MG63 (cell line): ENCODE measurements at regions not wholly inside any gene's neighbourhood (a gene's known extent, or its start where the extent isn't known, plus 50 kb on each side); places are given as distances from the start of the nearest gene placed in this dataset.
"Not testable (repeated sequence)": the region's sequence is repeated elsewhere in the genome, so short reads cannot be mapped to it uniquely, and the experiment has no call there.

Experiments used
- DNase-seq: peaks from one replicate; pipeline ENCODE4 v3.0.0-alpha.2; 2020
- H3K27me3 ChIP-seq: fragments of 250-450 bp; sonication (Bioruptor Pico); 2 replicates; pipeline ENCODE4 v1.5.1; 2020; ENCODE audit warnings: mild to moderate bottlenecking, moderate library complexity
- H3K36me3 ChIP-seq: fragments of 250-450 bp; sonication (Bioruptor Pico); 2 replicates; pipeline ENCODE4 v1.5.1; 2020; ENCODE audit warnings: mild to moderate bottlenecking, moderate library complexity
- H3K4me3 ChIP-seq: fragments of 250-450 bp; sonication (Bioruptor Pico); 2 replicates; pipeline ENCODE4 v1.5.1; 2020; ENCODE audit warnings: mild to moderate bottlenecking, moderate library complexity
- H3K9me3 ChIP-seq: fragments of 250-450 bp; sonication (Bioruptor Pico); 2 replicates; pipeline ENCODE4 v1.5.1; 2020; ENCODE audit warnings: mild to moderate bottlenecking, moderate library complexity

DNA sequence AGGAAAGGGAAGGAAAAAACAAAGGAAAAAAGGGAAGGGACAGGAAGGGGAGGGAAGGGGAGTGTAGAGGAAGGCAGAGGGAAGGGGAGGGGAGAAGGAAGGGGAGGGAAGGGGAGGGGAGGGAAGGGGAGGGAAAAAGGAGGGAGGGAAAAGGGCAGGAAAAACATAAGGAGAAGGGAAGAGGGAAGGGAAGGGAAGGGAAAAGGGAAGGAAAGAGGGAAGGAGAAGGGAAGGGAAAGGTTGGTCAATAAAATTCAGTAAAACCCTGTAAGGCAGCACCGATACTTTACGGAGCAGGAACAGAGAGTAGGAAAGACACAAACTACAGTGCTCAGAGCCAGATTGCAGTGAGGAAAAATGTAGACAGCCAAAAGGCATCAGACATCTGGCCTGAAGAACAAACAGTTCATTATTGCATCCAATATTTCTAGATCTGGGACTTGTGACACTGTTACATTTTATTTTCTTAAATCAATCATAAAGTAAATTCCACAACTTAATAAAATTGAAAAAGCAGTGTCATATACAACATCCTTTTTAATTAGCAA, 322.0 kb downstream of the CRPPA start:
- no peaks in the 10 kb centered on the region for H3K27me3 ChIP-seq
- H3K36me3 ChIP-seq: no peaks in the 10 kb centered on the region
- DNase-seq: no peak

GRCh38 chr7:16098585-16099179, 322.7 kb downstream of the CRPPA start:
- H3K4me3 ChIP-seq: no peak overlapping the region
- no peaks in the 10 kb centered on the region for H3K36me3 ChIP-seq
- no peaks in the 10 kb centered on the region for H3K27me3 ChIP-seq
- no peak for DNase-seq
- no peaks in the 10 kb centered on the region; the same call in 1 of the 2 replicates for H3K9me3 ChIP-seq

More for the DNA sequence above, 322.0 kb downstream of the CRPPA start:
- Histone ChIP-seq H3K4me3 (no peak overlapping the region), H3K9me3 (no peaks in the 10 kb centered on the region; the same call in 1 of the 2 replicates)

DNA sequence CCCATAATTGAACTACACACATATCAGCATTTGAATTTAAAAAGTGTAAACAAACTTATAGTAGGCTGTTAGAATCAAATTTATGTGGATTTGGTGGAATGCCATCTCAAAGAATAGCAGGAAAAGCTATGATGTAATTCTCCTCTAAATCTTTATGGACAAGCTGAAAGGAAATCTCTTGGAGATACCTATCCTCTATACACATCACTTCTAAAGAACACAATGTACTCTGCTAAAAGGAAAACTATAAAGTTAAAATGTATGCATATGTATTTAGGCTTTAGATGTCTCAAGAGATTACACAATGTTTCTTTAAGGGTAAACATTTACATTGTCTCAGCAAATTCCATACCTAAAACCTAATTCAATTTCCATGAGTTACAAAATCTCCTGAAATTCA, 323.3 kb downstream of the CRPPA start:
- H3K9me3 ChIP-seq: no peaks in the 10 kb centered on the region; the same call in 1 of the 2 replicates
- no peak overlapping the region for H3K4me3 ChIP-seq
- no peaks in the 10 kb centered on the region for H3K27me3 ChIP-seq
- no peak for DNase-seq
- H3K36me3 ChIP-seq: no peaks in the 10 kb centered on the region

DNA sequence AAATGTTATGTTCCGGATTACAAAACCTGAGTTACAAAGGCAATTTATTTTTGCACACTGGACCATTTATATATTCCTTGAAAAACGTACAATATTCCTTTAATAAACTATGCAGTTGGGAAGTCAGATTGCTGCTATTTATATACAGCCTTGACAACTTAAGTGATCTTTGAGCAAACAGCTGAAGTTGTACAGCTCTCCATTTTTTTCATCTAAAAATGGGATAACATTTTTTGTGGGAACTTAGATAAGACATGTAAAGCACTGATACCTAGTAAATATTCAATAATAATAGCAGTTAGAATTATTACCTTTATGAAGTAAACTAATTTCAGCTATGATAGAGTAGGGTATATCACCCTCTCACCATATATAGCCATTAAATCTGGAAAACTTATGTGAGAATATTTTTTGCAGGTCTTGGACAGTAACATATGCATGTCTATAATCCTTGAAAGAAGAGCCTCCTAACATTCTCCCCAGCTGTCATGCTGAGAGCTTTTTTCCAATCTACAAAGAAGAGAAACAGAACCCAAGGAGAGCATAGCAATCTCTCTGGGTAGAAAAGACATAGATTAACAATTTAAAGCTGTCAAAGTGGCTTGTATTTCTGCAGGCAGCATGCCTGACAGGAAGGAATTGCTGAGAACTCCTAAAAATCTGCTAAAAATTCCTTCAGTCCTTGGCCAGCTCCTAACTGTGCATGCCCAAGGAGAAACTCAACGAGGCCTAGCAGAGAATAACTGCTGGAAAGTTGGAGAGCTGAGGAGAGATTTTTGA, 326.0 kb downstream of the CRPPA start:
- H3K27me3 ChIP-seq: no peaks in the 10 kb centered on the region
- no peak for DNase-seq
- no peak overlapping the region for H3K4me3 ChIP-seq
- H3K9me3 ChIP-seq: no peaks in the 10 kb centered on the region
- no peaks in the 10 kb centered on the region for H3K36me3 ChIP-seq

- Histone ChIP-seq H3K27me3 (no peaks in the 10 kb centered on the region), H3K9me3 (no peaks in the 10 kb centered on the region)
Measured at GRCh38 chr7:16094651-16095050, 326.7 kb downstream of the CRPPA start.

GRCh38 chr7:16092711-16093110, 328.6 kb downstream of the CRPPA start:
- Histone ChIP-seq H3K9me3 (no peaks in the 10 kb centered on the region), H3K27me3 (no peaks in the 10 kb centered on the region), H3K36me3 (no peaks in the 10 kb centered on the region), H3K4me3 (no peak overlapping the region)
- no peak for DNase-seq

More at GRCh38 chr7:16094651-16095050, 326.7 kb downstream of the CRPPA start:
- no peak for DNase-seq
- Histone ChIP-seq H3K36me3 (no peaks in the 10 kb centered on the region), H3K4me3 (no peak overlapping the region)

DNA sequence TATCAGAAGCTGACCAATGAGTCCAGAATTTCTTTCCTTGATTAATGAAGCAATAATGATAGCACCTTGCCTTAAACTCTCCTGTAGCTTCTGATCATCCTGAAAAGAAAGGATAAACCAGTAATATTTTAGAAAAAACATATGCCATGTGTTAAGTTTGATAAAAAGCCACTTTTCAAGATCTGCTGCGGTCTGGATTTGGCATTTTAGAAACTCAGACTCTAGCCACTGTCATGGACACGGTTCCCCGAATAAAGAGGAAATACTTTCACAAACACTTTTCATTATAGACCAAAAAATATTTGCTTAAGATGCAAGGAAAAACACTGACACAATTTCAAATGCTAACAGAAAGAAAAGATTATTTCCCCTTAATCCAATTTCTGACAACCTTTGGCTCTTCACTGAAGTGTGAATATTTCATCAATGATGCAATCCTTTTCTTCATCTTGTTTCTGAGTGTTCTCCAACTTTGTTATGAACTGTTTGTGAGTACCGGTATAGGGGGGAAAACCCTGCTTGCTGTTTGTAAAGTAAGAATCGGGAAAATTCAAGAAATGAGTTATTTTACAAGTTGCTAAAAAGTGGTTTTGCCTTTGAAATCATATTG, 329.5 kb downstream of the CRPPA start:
- no peak for DNase-seq

DNA sequence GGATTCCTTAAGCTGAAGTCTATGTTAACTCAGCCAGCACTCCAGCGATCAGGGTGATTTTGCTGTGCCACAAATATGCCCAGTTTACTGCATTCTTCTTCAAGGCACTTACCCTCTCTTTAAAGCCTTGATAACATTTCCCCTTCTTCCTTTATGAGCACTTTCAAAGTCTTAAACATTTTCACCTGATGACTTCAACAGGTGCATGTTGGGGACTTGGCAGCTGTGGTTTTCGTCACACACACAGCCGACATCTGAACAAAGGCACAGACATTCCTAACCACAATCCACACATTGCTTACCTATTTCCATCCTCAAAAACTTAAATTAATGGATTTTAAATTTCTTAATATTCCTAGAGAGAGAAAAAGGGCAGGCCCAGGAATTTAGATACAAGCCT, 331.5 kb downstream of the CRPPA start:
- Histone ChIP-seq H3K4me3 (no peak overlapping the region), H3K36me3 (no peaks in the 10 kb centered on the region), H3K9me3 (no peaks in the 10 kb centered on the region), H3K27me3 (no peaks in the 10 kb centered on the region)
- DNase-seq: no peak

More for the DNA sequence above, 329.5 kb downstream of the CRPPA start:
- Histone ChIP-seq H3K36me3 (no peaks in the 10 kb centered on the region), H3K4me3 (no peak overlapping the region), H3K9me3 (no peaks in the 10 kb centered on the region), H3K27me3 (no peaks in the 10 kb centered on the region)

DNA sequence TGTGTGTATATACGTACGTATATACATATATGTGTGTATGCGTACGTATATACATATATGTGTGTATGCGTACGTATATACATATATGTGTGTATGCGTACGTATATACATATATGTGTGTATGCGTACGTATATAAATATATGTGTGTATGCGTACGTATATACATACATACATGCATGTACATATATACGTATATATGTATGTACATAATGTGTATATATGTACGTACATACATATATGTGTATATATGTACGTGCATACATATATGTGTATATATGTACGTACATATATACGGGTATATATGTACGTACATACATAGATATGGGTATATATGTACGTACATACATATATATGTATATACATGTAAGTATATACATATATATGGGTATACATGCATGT, 332.1 kb downstream of the CRPPA start:
- H3K36me3 ChIP-seq: no peaks in the 10 kb centered on the region
- no peak for DNase-seq
- no peaks in the 10 kb centered on the region for H3K27me3 ChIP-seq
- no peaks in the 10 kb centered on the region for H3K9me3 ChIP-seq
- no peak overlapping the region for H3K4me3 ChIP-seq

DNA sequence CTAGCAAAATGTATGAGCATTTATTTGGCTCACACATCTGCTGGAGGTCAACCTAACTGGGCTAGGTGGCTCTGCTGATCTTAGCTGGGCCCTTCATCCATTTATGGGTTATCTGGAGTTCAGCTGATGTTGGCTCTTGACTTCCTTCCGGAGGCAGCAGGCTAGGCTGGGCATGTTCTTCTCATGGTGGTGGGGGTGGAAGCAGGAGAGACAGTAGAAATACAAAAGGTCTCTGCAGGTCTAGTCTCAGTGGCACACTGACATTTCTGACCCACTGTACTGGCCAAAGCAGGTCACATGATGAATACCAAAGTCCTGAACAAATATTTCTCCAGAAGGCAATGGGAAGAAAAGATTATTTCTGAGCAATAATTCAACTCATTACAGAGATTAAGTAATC, 334.6 kb downstream of the CRPPA start:
- Histone ChIP-seq H3K4me3 (no peak overlapping the region), H3K27me3 (no peaks in the 10 kb centered on the region), H3K36me3 (no peaks in the 10 kb centered on the region), H3K9me3 (no peaks in the 10 kb centered on the region)
- DNase-seq: no peak

DNA sequence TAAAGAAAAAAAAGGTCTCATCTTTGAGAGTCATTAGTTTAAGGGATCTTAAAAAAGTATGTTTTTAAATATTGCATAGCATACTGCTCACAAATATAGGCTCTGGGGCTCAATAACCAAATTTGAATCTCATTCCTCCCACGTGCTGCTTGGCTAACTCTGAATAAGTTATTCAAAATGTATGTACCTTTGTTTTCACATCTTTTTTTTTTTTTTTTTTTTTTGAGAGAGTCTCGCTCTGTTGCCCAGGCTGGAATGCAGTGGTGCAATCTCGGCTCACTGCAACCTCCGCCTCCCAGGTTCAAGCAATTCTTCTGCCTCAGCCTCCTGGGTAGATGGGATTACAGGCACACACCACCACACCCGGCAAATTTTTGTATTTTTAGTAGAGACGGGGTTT, 335.6 kb downstream of the CRPPA start:
- H3K9me3 ChIP-seq, H3K4me3 ChIP-seq, H3K27me3 ChIP-seq, DNase-seq, H3K36me3 ChIP-seq: not testable (repeated sequence)

- Histone ChIP-seq H3K36me3 (no peaks in the 10 kb centered on the region), H3K4me3 (no peak overlapping the region), H3K27me3 (no peaks in the 10 kb centered on the region), H3K9me3 (no peaks in the 10 kb centered on the region)
- no peak for DNase-seq
Measured at GRCh38 chr7:16084875-16085274, 336.5 kb downstream of the CRPPA start.

DNA sequence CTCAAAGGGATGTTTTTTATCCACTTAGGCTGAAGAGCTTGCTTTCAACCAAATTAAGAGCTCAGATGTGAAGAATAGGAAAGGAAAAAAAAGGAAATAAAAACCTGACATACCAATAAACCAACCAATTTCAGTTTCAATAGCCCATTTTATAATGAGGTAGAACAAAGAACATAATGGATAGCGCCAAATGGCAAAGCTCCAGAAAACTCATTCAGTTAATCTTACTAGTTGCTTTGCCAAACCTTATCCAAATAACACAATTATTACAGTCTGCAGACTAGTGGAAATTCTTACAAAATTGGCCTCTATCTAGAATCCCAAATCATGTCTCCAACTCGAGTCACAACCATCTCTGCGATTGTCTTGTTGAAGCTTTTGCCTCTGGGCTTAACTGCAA, 337.0 kb downstream of the CRPPA start:
- no peak for DNase-seq
- H3K4me3 ChIP-seq: no peak overlapping the region
- no peaks in the 10 kb centered on the region for H3K36me3 ChIP-seq
- no peaks in the 10 kb centered on the region for H3K9me3 ChIP-seq
- no peaks in the 10 kb centered on the region for H3K27me3 ChIP-seq

DNA sequence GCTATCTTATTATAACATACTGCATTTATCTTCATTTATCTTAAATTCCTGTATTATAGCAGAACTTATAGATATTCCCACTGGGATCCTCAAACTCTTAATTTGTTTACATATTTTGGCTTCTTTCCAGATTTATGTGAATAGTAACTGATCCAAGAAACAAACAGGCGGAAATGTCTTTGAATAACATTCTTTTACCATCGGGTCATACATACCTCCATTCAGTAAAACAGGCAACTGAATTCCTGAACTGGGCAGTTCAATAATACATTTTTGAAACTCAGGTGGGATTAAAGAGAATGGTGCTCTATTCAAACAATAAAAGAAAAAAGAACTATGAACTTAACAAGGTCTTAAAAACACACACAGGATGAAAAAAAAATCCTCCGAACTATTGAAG, 337.4 kb downstream of the CRPPA start:
- H3K27me3 ChIP-seq: no peaks in the 10 kb centered on the region
- H3K9me3 ChIP-seq: no peaks in the 10 kb centered on the region
- no peaks in the 10 kb centered on the region for H3K36me3 ChIP-seq
- H3K4me3 ChIP-seq: no peak overlapping the region
- DNase-seq: no peak

GRCh38 chr7:16080131-16080530, 341.2 kb downstream of the CRPPA start:
- no peak for DNase-seq
- Histone ChIP-seq H3K9me3 (no peaks in the 10 kb centered on the region), H3K36me3 (no peaks in the 10 kb centered on the region), H3K27me3 (no peaks in the 10 kb centered on the region), H3K4me3 (no peak overlapping the region)

DNA sequence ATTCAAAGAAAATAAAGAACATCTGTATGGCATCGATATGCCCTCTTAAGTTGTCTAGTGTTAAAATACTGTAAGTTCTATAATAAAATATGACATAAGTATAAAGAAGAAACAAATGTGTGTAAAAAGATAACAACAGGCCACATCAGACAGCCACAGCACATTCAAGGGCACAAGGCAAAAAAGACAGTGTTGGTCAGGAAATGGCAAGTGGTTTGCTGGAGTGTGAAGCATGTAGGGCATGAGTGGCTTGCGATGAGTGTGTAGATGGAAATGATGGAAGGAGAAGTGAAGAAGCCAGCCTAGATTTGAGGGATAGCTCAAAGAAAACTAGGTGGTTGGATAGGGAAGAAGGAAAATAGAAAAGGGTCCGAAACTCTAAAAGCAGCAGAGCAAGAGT, 341.6 kb downstream of the CRPPA start:
- no peak for DNase-seq
- H3K36me3 ChIP-seq: no peaks in the 10 kb centered on the region
- no peaks in the 10 kb centered on the region for H3K9me3 ChIP-seq
- H3K27me3 ChIP-seq: no peaks in the 10 kb centered on the region
- H3K4me3 ChIP-seq: no peak overlapping the region

DNA sequence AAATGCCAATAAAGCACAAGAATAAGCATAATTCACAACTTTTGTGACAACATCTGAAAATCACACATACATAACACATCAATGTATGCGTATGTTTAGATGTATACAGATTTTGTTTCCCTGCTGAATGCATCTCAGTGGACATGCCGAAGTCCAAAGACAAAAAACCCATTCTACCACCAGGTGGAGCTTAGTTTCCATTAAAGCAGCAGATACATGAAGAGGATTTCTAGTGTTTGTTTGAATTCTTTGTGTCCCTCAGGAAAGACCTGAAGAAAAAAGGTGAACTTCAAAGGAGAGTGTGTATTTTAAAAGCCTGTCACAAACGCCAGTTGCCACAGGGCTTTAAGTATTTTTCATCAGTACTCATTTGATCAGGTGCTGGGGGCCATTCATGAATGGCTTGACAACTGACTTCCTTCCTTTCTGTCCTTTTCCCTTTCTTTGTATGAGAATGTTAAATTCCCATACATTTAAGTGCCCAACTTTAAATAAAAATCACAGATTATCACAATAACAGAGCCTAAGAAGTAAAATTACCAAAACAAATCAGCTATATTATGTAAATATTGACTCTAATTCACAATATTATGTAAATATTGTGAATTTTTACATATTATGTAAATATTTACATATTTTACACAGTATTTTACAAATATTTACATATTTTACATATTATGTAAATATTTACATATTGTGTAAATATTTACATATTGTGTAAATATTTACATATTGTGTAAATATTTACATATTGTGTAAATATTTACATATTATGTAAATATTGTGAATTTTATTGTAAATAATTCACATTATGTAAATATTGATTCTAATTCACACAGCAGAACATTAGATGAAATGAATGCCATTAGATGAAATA, 343.0 kb downstream of the CRPPA start:
- no peak for DNase-seq
- H3K27me3 ChIP-seq: no peaks in the 10 kb centered on the region
- no peaks in the 10 kb centered on the region for H3K9me3 ChIP-seq
- no peaks in the 10 kb centered on the region for H3K36me3 ChIP-seq
- H3K4me3 ChIP-seq: no peak overlapping the region
